ELF-1 (cell line): ENCODE measurements at regions not wholly inside any gene's neighbourhood (a gene's known extent, or its start where the extent isn't known, plus 50 kb on each side); places are given as distances from the start of the nearest gene placed in this dataset.
"Not testable (repeated sequence)": the region's sequence is repeated elsewhere in the genome, so short reads cannot be mapped to it uniquely, and the experiment has no call there.

Experiments used
- DNase-seq: peaks from one replicate; pipeline ENCODE4 v3.0.0-alpha.2; 2016; ENCODE audit warnings: low read depth, low spot score

DNA sequence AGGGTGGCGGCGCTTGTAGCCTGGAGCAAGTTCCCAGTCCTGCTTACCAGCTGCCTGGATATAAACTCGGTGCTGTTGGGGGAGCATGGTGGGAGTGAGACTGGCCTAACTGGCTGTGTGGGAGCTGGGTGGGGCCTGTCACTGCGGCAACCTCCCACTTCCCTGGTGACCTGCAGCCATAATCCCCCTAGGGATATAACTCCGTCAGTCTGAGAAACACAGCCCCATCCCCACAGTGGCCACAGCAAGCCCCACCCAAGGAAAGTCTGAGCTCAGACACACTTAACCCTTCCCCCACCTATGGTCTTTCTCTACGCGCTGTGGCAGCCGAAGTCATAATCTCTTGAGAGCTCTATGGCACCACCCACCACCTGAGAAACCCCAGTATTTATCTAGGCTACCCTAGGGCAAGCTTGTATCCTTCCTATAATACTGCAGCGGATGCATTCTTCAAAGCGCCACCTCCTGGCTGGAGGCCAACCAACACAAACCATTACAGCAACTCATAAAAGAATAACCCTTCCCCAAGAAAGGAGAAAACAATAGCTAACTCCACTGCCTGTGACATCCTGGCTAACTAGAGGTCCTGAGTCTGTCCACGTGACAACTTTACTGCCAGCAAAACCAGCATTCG is 57.4 kb downstream of the ZNF648 start:
- DNase-seq = peak; percentile 25

DNA sequence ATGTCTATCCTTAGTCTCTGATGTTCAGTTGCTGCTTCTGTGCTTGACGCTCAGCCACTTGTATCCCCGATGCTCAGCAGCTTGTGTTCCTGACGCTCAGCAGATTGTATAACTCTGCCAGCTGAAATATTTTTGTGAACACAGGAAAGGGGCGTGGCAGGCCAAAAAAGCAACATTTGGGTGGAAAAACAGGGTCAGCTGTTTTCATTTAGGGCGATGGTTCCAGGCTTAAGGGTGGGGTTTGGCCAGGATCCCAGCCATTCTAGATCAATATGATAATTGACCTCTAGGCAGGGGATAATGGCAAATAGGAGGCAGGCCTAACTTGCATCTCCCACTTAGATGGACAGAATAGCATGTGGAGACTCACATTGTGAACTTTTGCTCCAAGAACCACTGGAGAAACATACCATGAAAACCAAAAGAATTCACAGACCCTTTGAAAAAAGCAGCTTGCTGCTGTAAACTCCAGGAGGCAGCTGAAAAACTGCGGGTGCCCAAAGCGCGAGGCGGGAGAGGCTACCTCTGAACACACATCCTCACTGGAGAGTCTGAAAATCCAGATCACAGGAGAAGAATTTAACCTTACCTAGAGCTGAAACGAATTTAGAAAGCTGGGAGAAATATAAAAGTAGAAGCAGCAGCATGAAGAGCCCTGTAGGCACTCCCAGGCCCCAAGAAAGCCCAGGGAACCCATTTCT is 58.3 kb downstream of the ZNF648 start:
- no peak for DNase-seq

DNA sequence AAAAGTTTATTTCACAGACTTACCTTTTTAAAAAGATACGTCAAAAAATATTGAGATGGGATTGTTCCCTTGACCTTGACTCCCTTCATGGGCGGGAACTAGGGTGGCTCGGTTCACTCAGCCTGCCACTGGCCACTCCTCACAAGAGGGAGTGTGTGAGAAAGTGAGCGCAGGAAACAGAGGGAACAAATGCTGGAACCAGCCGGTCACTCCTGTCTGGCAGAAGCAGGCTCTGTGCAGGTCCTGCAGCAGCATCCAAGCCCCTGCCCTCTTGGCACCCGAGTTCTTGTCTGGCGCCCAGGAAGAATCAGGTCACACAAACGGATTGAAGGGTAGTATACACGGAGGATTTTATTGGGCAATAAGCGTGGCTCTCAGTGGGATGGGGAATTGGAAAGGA is 58.9 kb downstream of the ZNF648 start:
- DNase-seq = no peak

DNA sequence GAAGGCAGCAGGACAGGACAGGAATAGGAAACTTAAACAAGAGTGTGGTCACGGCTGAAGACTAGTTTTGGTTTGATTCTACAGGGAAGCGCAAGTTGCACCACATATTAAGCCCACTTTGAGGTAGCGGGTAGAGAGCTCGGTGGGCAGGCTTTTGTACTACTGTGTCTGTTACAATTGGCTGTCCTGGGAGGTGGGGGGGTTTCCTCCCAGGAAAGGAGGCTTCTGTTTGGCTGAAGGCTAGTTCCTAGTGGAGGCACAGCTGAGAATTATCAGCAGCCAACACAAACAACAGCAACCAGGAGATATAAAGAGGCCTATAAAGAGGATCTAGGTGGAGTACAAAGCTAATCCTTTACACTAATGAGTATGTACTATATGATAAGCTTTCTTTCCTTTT is 62.7 kb downstream of the ZNF648 start:
- no peak for DNase-seq

DNA sequence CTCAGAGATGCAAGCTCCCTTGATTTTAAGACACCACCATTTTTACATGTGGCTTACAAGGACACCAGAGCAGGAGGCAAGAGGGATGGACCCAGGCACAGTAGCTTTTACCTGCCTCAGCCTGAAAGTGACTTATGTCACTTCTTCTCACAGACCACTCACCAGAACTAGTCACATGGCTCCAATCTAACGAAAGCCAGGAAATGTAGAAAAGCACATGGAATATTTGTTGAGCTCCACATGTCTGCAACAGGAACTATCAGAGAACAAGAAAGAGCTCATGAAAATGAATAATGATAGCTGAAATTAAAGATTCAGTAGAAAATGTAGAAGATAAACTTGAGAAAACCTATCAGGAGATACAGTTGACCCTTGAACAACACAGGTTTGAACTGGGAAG is 69.4 kb downstream of the ZNF648 start:
- DNase-seq = no peak

DNA sequence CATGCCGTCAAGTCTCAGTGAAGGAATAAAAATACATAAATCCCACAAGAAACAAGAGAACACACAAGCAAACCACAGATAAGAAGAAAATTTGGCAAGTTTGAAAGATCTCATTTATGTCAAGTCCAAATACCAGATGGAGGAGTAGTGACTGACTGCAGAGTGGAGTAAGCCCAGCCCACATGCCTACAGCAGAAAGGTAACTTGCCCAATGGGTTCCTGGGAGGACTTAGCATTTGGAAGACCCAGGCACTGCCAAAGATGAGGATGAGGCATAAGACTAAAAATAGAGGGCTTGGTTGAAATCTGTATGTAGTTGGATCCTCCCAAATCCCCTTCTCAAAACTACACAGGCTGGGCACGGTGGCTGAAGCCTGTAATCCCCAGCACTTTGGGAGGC is 70.8 kb downstream of the ZNF648 start:
- no peak for DNase-seq

DNA sequence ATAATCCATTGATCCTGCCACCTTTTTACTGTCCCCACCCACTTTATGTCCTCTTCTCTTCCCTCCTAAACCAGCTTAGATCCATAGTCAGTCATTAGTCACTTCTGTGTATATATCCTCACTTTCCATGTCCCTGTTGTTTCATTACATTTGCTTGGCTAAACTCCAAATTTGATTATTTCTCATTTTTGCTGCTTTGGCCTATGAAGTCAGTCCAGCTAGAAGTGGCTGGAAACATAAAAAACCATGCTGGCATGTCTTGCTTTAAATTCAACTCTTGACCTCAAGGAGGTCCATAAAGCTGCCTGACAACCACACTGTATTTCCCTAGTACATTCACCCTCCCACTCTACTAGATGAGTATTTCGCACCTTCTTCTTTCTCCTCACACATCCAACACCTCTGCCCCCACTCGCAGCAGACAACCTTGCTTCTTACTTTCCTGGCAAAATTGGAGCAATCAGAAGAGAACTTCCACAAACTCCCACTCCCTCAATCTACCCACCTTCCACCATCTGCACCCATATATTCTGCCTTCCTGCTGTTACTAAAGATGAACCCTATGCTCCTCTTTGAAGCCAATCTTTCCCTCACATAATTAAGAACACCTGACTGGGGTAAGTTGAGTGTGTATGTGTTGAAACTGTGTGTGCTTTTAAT is 72.1 kb downstream of the ZNF648 start:
- no peak for DNase-seq

DNA sequence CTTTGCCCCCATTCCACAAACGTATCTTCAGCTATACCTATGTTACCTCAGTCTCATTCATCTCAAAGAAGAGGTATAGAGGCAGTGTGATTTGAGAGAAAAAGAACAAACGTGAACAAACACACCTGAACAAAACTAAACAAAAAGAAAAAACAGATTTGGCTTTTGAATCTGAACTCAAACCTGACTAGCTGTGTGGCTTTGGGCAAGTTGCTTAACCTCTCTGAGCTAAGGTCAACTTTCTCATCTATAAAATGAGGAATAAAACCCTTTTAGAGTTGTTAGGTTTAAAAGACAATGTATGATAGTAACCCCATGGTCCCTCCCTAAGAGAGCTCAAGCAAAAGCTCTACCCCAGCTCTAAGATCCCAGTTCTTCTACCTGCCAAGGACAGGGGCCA is 73.5 kb downstream of the ZNF648 start:
- DNase-seq = no peak

DNA sequence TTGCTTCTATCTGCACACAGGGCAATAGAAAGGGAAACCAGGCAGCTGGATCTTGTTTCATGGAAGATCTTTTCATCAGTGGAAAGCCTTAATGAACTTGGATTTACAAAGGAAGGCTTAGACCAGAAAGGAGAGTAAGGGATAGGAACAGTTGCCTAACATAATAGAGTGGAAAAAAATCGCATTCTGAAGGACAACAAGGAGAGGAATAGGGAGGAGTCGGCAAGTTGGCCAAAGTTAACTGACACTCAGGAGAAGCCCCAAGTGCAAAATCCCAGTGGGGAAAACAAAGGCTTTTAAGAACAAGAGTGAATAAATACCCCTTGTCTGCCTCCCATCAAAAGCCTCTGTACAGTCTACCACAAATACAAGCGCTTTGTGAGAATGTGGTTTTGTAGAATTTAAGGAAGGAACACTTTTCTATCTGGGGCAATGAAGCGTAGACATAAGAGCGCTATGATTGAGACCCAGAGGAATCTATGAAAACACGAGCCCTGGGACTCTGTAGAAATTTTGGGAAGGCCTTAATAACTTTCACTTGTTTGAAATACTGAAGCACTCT is 74.1 kb downstream of the ZNF648 start:
- no peak for DNase-seq

DNA sequence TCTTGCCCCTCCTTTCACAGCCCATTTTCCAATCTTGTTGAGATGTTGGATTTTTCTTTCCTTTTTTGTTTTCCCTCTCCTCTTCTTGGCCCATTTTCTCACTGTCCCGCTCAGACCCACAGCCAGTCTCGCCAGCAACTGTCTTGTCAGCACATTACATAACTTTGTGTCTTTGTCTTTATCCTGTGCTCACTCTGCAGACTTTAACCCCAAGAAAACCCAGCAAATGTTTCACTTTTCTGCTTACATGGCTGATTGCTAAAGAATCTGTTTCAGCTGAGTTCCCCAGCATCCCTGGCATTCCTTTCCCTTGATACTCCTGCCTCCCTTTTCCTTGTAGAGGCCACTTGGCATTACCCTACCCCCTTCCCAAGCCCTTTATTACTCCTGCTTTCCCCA is 74.6 kb downstream of the ZNF648 start:
- no peak for DNase-seq

DNA sequence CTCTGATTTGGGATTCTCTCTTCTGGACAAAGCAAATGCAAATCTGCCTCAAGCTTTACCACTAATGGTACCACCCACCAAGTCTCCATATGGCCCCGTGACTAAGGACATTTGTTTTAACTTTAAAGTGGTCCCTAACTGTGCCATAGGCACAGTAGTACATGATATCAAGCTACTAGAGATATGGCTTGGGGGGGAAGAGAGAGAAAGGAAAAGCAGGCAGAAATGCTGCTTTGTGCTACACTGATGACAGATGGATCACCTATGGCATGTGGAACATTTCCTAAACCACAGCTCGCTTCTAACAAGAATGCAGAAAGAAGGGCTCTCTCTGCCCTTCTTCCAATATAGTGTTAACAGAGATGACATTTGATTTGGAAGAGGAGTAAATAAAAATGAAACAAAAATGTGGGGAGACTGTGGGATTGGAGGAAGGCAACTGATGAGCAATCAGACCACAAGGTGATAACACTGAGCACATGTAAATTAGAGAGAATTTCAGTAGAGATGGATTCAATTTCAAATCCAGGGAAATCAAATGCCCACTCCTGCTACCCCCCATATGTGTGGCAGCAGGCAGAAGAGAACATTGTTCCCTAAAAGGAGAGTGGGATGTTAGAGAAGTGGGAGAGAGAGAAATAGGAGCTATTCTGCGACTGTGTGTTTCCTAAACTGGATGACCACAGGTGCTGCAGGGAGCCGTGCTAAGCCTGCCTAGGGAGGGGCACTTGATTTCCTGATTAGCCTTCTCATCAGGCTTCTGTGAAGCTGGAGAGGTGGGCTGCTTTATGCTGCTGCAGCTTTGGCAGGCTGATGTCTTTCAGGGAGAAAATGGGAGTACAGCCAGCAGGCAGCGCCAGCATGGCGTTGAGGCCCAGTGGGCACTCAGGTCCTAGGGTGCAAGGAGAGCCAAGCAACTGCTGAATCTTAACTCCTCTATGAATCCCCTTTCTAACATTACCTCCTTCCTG is 75.3 kb downstream of the ZNF648 start:
- no peak for DNase-seq

DNA sequence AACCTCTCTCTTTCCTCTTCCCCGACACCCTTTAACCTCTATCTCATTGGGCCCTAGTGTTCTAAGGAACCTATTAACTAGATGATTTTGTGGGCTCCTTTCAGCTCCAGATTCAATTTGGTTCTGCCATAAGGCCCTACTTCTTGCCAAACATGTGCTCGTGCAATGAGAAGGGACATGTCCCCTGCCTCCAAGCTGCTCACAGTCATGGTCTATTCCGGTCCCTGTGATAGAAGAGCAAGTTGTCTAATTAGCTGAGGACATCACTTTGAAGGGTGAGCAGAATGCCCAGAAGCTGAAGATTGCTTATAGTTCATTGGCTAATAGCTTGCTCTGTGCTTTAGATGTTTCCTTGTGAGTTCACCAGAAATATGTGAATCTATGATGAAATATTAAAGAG is 76.2 kb downstream of the ZNF648 start:
- DNase-seq = no peak

DNA sequence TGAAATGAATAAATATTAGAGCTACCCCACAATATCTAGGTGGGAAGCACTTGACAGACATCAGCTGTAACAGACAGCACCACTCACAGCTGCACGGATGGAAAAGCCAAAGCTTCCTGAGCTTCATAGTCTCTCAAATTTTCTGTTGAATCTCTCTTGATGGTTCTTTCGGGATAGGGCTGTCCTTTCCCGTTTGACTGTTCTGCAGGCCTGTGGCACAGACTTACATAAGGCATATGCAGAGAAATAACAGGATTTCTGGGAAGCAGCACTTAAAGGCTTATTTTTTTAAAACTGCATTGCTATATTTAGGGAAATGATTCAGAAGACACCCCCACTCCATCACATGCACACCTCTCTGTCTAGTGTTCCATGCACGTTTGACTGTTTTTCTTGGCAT is 77.5 kb downstream of the ZNF648 start:
- DNase-seq = no peak

DNA sequence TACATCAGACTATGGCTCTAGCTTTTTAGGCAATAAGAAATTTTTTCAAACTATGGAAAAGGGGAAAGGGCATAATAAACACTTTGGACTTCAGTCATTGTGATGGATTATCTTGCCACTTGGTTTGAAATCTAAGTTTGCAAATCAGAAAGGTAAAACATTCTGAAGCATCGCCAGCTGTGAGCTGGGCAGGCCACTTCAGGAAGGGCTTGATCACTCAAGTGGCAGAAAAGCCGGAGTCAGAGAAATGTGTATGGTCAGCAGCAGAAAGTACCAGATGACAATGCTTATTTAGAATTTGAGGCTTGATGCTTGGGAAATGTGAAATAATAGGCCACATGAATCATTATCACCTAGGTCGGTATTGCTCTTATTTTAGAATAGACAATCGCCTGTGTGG is 79.7 kb downstream of the ZNF648 start:
- no peak for DNase-seq

DNA sequence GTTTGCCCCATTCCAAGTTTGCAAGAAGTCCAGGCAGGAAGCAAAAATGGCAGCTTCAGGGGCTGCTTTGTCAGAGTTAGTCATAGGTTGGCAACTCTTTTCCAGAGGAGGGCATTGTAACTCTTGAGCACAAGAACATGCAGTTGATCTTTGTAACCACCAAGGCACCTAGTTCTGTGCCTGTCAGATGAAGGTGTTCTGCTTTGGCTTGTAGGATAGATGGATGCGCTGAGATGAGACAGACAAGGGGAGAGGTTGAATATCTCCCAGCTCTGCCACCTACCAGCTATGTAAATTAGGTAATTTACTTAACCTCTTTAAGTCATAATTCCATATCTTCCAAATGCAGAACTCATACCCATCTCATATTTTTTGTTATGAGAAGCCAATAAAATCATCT is 89.3 kb downstream of the ZNF648 start:
- DNase-seq = no peak

DNA sequence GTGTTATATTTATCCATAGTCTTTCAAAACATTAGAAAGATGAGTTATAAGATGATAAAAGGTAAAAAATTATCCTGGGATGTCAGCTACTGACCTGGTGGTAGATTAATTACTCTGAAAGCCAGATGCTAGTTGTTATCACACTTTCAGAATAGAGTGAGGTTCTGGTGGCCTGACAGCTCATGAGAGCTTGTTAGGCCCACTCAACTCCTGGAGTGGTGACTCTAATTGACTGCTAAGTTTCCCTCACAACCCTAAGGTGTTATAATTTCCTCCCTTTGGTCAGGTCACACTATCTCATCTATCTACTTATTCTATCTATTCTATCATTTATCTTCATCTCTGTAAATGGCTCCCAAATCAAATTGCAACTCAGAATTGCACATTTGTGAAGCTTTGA is 90.1 kb downstream of the ZNF648 start:
- DNase-seq = no peak

DNA sequence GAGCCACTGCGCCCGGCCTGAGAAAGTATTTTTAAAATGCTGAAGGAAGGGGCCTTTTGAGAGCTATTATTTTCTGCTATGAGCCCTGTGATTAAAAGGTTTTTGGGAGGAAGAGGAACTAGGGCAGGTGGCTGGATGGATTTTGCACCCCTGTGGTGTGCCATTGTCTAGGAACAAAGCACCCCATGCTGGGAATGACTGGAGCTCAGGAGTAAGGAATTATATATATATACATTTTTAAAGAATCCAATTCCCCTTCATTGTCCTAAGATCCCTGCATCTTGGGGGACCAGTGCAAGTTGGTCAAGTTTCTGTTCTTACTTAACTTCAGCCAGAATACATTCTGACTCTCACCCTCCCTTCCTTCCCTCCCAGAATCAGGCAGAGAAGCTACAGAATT is 91.6 kb downstream of the ZNF648 start:
- DNase-seq = peak; percentile 32

DNA sequence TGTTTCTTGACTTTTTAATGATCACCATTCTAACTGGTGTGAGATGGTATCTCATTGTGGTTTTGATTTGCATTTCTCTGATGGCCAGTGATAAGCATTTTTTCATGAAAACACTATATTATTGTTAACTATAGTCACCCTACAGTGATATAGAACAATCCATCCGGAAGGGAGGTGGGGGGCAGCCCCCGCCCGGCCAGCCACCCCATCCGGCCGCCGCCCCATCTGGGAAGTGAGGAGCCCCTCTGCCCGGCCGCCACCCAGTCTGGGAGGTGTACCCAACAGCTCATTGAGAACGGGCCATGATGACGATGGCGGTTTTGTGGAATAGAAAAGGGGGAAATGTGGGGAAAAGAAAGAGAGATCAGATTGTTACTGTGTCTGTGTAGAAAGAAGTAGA is 106.8 kb downstream of the ZNF648 start:
- DNase-seq = not testable (repeated sequence)

DNA sequence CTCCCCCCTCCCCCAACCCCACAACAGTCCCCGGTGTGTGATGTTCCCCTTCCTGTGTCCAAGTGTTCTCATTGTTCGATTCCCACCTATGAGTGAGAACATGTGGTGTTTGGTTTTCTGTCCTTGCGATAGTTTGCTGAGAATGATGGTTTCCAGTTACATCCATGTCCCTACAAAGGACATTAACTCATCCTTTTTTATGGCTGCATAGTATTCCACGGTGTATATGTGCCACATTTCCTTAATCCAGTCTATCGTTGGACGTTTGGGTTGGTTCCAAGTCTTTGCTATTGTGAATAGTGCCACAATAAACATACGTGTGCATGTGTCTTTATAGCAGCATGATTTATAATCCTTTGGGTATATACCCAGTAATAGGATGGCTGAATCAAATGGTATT is 107.3 kb downstream of the ZNF648 start:
- DNase-seq = not testable (repeated sequence)

DNA sequence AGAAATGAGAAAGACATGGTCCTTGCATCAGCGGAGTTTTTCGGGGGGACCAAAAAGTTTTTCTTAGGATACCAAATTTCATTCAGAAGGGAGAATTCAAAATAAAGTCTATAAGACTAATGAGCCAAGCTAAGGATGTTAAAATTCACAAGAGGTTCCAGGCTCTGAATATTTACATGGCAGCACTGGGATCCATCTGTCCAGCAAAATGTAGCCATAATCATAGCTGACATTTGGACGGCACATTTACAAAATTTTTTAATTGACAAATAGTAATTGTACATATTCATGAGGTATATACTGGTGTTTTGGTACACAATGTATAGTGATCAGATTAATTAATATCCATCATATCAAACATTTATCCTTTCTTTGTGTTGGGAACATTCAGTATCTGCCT is 107.9 kb downstream of the ZNF648 start:
- no peak for DNase-seq

DNA sequence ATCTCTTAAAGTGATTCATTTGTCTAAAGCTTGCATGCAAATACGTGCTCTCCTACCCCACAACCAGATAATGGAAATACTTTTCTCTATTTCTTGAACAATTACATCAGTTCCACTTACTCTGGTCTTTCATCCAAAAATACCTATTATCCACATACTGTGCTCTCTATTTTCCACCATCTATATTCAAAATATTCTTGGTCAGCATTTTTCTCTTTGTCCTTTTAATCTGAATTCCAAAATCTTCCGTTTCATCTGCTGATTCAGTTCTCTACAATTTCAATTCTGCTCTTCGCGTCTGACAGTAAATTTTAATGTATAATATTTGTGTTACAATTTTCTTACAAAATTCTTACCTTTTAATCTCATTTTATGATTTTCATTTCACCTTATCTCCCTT is 110.3 kb downstream of the ZNF648 start:
- DNase-seq = no peak

DNA sequence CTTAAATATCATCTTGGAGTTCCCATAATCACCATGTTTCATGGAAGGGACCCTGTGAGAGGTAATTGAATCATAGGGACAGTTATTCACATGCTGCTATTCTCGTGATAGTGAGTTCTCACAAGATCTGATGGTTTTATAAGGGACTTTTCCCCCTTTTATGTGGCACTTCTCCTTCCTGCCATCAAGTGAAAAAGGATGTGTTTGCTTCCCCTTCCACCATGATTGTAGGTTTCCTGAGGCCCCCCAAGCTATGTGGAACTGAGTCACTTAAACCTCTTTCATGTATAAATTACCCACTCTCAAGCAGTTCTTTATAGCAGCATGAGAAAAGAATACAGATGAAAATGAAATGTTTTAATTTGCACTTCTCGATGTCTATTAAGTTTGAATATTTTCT is 112.0 kb downstream of the ZNF648 start:
- DNase-seq = no peak
